GM10266 (cell line): ENCODE measurements at regions not wholly inside any gene's neighbourhood (a gene's known extent, or its start where the extent isn't known, plus 50 kb on each side); places are given as distances from the start of the nearest gene placed in this dataset.

Source experiments
- DNase-seq: peaks from one replicate; pipeline ENCODE4 v3.0.0; 2012; ENCODE audit errors: extremely low spot score
- TF ChIP-seq, protein P1 (sequence below): IDR thresholded peaks from 2 replicates; pipeline ENCODE4 v1.5.1; 2012; ENCODE audit warnings: mild to moderate bottlenecking, low read depth; ENCODE audit not compliant: control insufficient read depth, insufficient read depth; ENCODE audit errors: missing control alignments

DNA sequence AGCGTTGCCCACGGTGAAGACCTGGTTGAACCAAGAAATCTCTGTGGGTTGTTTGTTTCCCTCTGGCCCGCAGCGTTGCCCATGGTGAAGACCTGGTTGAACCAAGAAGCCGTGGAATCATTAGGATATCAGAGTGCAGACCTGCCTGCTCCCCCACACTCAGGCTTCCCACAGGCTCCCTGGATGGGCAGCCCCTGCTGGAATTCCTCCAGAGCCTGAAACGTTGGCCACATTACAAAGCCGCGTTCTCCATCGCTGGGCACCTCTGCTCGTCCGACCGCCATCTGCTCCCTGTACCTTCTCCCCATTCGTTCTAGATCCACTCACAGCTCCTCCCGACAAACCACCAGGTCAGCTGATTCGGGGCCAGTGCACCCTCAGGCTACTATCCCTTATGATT lies 266.9 kb upstream of the SHH start:
- no peak for DNase-seq
- TF ChIP-seq, protein P1, sequence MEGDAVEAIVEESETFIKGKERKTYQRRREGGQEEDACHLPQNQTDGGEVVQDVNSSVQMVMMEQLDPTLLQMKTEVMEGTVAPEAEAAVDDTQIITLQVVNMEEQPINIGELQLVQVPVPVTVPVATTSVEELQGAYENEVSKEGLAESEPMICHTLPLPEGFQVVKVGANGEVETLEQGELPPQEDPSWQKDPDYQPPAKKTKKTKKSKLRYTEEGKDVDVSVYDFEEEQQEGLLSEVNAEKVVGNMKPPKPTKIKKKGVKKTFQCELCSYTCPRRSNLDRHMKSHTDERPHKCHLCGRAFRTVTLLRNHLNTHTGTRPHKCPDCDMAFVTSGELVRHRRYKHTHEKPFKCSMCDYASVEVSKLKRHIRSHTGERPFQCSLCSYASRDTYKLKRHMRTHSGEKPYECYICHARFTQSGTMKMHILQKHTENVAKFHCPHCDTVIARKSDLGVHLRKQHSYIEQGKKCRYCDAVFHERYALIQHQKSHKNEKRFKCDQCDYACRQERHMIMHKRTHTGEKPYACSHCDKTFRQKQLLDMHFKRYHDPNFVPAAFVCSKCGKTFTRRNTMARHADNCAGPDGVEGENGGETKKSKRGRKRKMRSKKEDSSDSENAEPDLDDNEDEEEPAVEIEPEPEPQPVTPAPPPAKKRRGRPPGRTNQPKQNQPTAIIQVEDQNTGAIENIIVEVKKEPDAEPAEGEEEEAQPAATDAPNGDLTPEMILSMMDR = no peak

GRCh38 chr7:156074982-156075615 lies 262.8 kb upstream of the SHH start:
- DNase-seq = no peak
- TF ChIP-seq, protein P1 = no peak

- TF ChIP-seq, protein P1 = no peak
- DNase-seq = no peak
Observed at GRCh38 chr7:156074084-156074483, 261.8 kb upstream of the SHH start.

DNA sequence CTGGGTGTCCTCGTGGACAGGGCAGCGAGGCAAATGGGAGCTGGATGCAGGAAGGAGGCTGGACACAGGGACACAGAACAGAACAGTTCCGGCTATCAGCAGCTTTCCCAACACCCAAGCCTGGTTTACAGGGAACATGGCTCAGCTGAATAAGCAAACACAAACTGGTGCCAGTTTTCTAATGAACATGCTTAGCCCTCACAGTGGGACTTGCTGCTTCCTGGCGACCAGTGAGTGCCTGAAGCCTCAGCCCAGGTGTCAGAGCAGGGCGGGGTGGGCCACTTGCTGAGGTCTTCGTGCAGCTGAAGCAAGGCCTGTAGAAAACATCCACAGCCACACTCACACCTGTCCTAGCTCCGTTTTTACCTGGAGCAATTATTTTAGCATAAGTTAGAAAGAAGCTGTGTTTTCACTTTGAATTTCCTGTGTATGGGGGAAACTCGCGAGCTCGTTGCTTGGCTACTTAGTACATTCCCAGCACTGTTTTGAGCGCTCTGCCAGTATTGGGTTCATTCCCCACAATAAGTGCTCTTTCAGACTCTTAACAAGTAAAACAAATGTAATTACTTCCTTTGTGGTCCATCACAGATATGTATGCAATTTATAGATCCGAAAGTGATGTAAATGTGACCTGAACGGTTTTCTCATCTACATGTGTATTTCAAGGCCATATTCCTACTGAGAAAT lies 261.2 kb upstream of the SHH start:
- TF ChIP-seq, protein P1 = no peak
- no peak for DNase-seq

DNA sequence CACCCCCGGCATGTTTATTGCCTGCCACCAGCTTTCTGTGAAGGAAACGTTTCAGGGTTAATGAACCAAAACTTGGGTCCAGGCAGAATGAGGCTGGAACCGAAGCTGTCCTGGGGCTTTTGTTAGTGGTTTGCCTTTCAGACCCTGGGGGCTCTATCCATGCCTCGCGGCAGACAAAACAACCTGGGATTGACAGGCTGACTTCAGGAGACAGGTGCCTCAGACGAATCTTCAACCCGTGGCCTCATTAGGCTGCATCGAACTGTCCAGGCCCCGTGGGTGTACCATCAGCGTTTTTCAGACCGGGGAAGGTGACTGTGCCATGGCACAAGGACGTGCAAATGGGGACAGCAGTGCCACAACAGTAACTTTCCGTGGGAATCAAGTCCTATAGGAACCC lies 259.3 kb upstream of the SHH start:
- TF ChIP-seq, protein P1 = no peak
- DNase-seq = no peak

GRCh38 chr7:156069891-156070290 lies 257.6 kb upstream of the SHH start:
- TF ChIP-seq, protein P1 = no peak
- DNase-seq = no peak

- TF ChIP-seq, protein P1 = no peak
- DNase-seq = no peak
Observed at GRCh38 chr7:156067156-156067555, 254.9 kb upstream of the SHH start.
